ENCODE measurements at regions not wholly inside any gene's neighbourhood (a gene's known extent, or its start where the extent isn't known, plus 50 kb on each side); places are given as distances from the start of the nearest gene placed in this dataset.

GRCh38 chr5:135689506-135689905 lies 110.7 kb upstream of the CXCL14 start:
- no peak for TF ChIP-seq CTCF (IDR thresholded peaks at IDR 0.05)
- no peak for TF ChIP-seq POLR2A (IDR thresholded peaks at IDR 0.05)

Measured in body of pancreas (tissue), 4 donors.